Endothelial cell of umbilical vein (primary cell): ENCODE measurements at regions not wholly inside any gene's neighbourhood (a gene's known extent, or its start where the extent isn't known, plus 50 kb on each side); places are given as distances from the start of the nearest gene placed in this dataset.

Experiments
- EZH2 ChIP-seq: IDR thresholded peaks from 2 replicates; pipeline ENCODE4 v1.6.1; 2012; ENCODE audit warnings: borderline replicate concordance, low read depth, mild to moderate bottlenecking, moderate library complexity, low read length, inconsistent platforms; ENCODE audit not compliant: severe bottlenecking
- JUN ChIP-seq: IDR thresholded peaks from 2 replicates; pipeline ENCODE4 v1.6.1; 2011; ENCODE audit warnings: borderline replicate concordance, low read depth; ENCODE audit not compliant: insufficient read length, insufficient read depth
- MYC ChIP-seq: IDR thresholded peaks from one replicate; pipeline ENCODE4 v1.6.1; 2011; ENCODE audit warnings: mild to moderate bottlenecking, low read depth, low read length
- POLR2A ChIP-seq: IDR thresholded peaks from 2 replicates; pipeline ENCODE4 v1.6.1; 2012; ENCODE audit warnings: low read depth, mild to moderate bottlenecking, control low read depth, low read length
- TF ChIP-seq, protein P1 (sequence below), 2 donors: IDR thresholded peaks; 1 replicate in 1 of 2; 2 replicates in 1 of 2; pipeline ENCODE4 v1.5.1; 2011; ENCODE audit warnings: low read length in 2 of 2, mild to moderate bottlenecking in 2 of 2, moderate library complexity in 2 of 2, control low read depth in 1 of 2, inconsistent platforms in 1 of 2, low read depth in 1 of 2; ENCODE audit not compliant: insufficient read depth in 1 of 2; ENCODE audit errors: extremely low read depth in 1 of 2
- TF ChIP-seq, protein P2 (sequence below): IDR thresholded peaks from 2 replicates; pipeline ENCODE4 v1.6.1; 2011; ENCODE audit not compliant: insufficient read depth, insufficient read length

DNA sequence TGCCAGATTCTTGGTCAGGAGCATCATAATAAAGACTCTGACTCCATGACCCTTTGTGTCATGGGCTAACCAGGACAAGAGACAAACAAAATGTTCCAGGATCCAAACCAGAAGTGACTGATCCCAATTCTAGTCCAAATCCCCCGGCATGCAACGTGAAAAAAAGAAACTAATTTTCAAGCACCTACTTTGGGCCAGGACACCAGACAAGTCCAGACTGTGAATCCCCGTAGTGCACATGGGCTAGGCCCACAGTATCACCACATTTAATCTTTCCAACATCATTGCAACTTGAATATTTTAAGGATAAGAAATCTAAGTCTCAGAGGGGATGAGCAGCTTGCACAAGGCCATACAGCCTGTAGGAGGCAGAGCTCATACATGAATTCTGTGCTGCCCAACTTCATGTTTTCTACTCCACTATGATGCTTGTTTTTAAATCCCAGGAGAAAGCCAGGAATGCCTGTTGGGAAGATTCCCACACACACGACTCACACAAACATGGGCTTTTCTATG is 365.7 kb downstream of the NPIPA8 start:
- no peak for TF ChIP-seq POLR2A
- TF ChIP-seq, protein P1, sequence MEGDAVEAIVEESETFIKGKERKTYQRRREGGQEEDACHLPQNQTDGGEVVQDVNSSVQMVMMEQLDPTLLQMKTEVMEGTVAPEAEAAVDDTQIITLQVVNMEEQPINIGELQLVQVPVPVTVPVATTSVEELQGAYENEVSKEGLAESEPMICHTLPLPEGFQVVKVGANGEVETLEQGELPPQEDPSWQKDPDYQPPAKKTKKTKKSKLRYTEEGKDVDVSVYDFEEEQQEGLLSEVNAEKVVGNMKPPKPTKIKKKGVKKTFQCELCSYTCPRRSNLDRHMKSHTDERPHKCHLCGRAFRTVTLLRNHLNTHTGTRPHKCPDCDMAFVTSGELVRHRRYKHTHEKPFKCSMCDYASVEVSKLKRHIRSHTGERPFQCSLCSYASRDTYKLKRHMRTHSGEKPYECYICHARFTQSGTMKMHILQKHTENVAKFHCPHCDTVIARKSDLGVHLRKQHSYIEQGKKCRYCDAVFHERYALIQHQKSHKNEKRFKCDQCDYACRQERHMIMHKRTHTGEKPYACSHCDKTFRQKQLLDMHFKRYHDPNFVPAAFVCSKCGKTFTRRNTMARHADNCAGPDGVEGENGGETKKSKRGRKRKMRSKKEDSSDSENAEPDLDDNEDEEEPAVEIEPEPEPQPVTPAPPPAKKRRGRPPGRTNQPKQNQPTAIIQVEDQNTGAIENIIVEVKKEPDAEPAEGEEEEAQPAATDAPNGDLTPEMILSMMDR (IDR thresholded peaks at IDR 0.05; ENCODE audit: extremely low read depth in 1 of 2, insufficient read depth in 1 of 2, low read depth in 1 of 2, low read length in 2 of 2) = no peak
- TF ChIP-seq, protein P2, sequence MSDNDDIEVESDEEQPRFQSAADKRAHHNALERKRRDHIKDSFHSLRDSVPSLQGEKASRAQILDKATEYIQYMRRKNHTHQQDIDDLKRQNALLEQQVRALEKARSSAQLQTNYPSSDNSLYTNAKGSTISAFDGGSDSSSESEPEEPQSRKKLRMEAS = no peak
- no peak for TF ChIP-seq JUN
- TF ChIP-seq EZH2 = no peak
- TF ChIP-seq MYC = no peak
